Prostate gland (tissue), 2 donors: ENCODE measurements at regions not wholly inside any gene's neighbourhood (a gene's known extent, or its start where the extent isn't known, plus 50 kb on each side); places are given as distances from the start of the nearest gene placed in this dataset.
"Not testable (repeated sequence)": the region's sequence is repeated elsewhere in the genome, so short reads cannot be mapped to it uniquely, and the experiment has no call there.

Experiments used
- DNase-seq: peaks from one replicate; pipeline ENCODE4 v3.0.0-alpha.2; 2019; ENCODE audit warnings: low spot score
- H3K27ac ChIP-seq, 2 donors: fragments of 200-600 bp; sonication (generic); 2 replicates each; pipeline ENCODE4 v1.5.1; 2017 to 2019
- H3K27me3 ChIP-seq: fragments of 200-600 bp; sonication (generic); replicated peaks from 2 replicates; pipeline ENCODE4 v1.5.1; 2019; ENCODE audit not compliant: insufficient read depth
- H3K36me3 ChIP-seq, 2 donors: fragments of 200-600 bp; sonication (generic); 1 replicate in 1 of 2; 2 replicates in 1 of 2; pipeline versions ENCODE4 v1.5.1 to v1.8.1; 2017 to 2019
- H3K4me1 ChIP-seq: fragments of 200-600 bp; sonication (generic); replicated peaks from 2 replicates; pipeline ENCODE4 v1.5.1; 2019
- H3K4me3 ChIP-seq, 2 donors: fragments of 200-600 bp; sonication (generic); 2 replicates each; pipeline ENCODE4 v1.5.1; 2017 to 2019
- H3K9me3 ChIP-seq: fragments of 200-600 bp; sonication (generic); 2 replicates; pipeline ENCODE4 v1.5.1; 2017
- POLR2A ChIP-seq: fragments of 450-650 bp; IDR thresholded peaks from one replicate; pipeline ENCODE4 v1.6.1; 2016; ENCODE audit warnings: antibody characterized with exemption, mild to moderate bottlenecking
- POLR2AphosphoS5 ChIP-seq: sonication (generic); formaldehyde crosslinking; IDR thresholded peaks from one replicate; pipeline ENCODE4 v1.6.1; 2017; ENCODE audit warnings: antibody characterized with exemption
- WGBS: methylation state at CpG from one replicate; pipeline ENCODE4 v1.1.5; 2018; 5-methylcytosine and 5-hydroxymethylcytosine counted together
- intact Hi-C: fragments of 100-400 bp; cut with DNase I; formaldehyde crosslinking; loops from one replicate; pipeline ENCODE4 v1.14.2; 2022
- TF ChIP-seq, protein P1 (sequence below), 4 experiments: fragments of 200-600 bp in 2 of 4; fragments of 450-650 bp in 2 of 4; sonication (generic) in 2 of 4; IDR thresholded peaks; 1 replicate in 3 of 4; 2 replicates in 1 of 4; pipeline ENCODE4 v1.5.1; 2016 to 2019; ENCODE audit warnings: antibody characterized with exemption in 4 of 4, mild to moderate bottlenecking in 2 of 4, moderate library complexity in 2 of 4

DNA sequence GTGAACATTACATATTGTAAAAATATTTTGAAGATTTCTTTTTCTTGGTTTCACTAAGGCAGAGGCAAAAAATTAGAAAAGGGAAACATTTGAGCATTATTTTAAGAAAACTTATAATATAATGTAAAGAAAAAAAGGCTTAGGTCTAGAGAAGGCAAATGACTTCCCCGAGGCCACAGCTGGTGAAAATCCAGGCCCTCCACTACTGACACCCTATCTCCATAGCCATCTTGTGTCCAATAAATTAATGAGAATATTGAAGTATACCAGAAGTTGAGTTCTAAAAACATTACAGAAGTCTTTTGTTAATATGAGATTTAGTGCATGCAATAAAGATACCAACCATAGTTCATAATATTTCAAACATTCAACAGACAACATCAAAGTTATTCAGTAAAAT, 459.9 kb upstream of the RORB start:
- TF ChIP-seq POLR2A (no peak), POLR2AphosphoS5 (no peak)
- TF ChIP-seq, protein P1, sequence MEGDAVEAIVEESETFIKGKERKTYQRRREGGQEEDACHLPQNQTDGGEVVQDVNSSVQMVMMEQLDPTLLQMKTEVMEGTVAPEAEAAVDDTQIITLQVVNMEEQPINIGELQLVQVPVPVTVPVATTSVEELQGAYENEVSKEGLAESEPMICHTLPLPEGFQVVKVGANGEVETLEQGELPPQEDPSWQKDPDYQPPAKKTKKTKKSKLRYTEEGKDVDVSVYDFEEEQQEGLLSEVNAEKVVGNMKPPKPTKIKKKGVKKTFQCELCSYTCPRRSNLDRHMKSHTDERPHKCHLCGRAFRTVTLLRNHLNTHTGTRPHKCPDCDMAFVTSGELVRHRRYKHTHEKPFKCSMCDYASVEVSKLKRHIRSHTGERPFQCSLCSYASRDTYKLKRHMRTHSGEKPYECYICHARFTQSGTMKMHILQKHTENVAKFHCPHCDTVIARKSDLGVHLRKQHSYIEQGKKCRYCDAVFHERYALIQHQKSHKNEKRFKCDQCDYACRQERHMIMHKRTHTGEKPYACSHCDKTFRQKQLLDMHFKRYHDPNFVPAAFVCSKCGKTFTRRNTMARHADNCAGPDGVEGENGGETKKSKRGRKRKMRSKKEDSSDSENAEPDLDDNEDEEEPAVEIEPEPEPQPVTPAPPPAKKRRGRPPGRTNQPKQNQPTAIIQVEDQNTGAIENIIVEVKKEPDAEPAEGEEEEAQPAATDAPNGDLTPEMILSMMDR (IDR thresholded peaks at IDR 0.05), result no peak
- 66% methylated on average over 1 of the region's 1 CpG for WGBS
- no peak overlapping the region for H3K27ac ChIP-seq
- H3K9me3 ChIP-seq, result no peaks in the 10 kb centered on the region
- no peak for DNase-seq
- no peaks in the 10 kb centered on the region for H3K4me1 ChIP-seq
- H3K4me3 ChIP-seq, result no peak overlapping the region
- intact Hi-C loops, result no loop called here
- no peaks in the 10 kb centered on the region for H3K27me3 ChIP-seq
- no peaks in the 10 kb centered on the region for H3K36me3 ChIP-seq

DNA sequence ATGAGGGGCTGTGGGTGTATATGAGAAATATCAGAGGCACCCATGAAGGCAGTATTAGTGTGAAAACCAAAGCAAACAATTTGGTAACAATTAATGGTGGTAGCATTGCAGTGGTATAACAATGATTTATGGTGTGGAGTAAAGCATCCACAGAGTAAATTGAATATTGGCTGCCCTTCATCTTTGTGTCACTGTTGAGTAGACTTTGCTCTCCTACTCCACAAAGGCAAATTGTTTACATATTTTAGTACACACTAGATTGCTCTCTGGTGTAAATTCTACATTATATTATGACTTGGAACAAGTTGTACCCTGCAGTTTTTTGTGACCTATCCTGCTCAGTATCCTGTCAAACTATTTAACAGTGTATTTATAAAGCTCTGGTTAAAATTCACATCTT, 455.5 kb upstream of the RORB start:
- DNase-seq, result no peak
- TF ChIP-seq, protein P1 (IDR thresholded peaks at IDR 0.05), result no peak
- TF ChIP-seq POLR2AphosphoS5 (no peak), POLR2A (no peak)
- Histone ChIP-seq H3K4me1 (no peaks in the 10 kb centered on the region), H3K36me3 (no peaks in the 10 kb centered on the region), H3K27me3 (no peaks in the 10 kb centered on the region), H3K27ac (no peak overlapping the region), H3K4me3 (no peak overlapping the region), H3K9me3 (no peaks in the 10 kb centered on the region)
- intact Hi-C loops, result no loop called here

DNA sequence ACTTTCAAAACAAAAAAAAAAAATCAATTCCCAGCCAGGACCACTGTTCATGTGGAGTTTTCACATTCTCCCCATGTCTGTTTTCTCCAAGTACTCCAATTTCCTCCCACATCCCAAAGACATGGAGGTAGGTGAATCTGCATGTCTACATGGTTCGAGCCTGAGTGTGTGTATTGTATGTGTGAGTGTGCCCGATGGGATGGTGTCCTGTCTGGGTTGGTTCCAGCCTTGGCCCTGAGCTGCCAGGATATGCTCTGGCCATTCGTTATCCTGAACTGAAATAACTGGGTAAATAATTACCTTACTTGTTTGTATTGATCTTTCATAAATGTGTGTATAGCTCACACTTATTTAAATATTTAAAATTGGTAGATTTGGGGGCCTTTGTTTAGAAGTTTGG, 452.3 kb upstream of the RORB start:
- Histone ChIP-seq H3K9me3 (no peaks in the 10 kb centered on the region), H3K4me1 (no peaks in the 10 kb centered on the region), H3K27ac (no peak overlapping the region), H3K36me3 (no peaks in the 10 kb centered on the region), H3K4me3 (no peak overlapping the region), H3K27me3 (no peaks in the 10 kb centered on the region)
- DNase-seq, result no peak
- WGBS, result 80% methylated on average over 3 of the region's 3 CpGs
- intact Hi-C loops, result no loop called here
- TF ChIP-seq POLR2AphosphoS5, result no peak
- TF ChIP-seq, protein P1 (IDR thresholded peaks at IDR 0.05), result no peak
- no peak for TF ChIP-seq POLR2A

DNA sequence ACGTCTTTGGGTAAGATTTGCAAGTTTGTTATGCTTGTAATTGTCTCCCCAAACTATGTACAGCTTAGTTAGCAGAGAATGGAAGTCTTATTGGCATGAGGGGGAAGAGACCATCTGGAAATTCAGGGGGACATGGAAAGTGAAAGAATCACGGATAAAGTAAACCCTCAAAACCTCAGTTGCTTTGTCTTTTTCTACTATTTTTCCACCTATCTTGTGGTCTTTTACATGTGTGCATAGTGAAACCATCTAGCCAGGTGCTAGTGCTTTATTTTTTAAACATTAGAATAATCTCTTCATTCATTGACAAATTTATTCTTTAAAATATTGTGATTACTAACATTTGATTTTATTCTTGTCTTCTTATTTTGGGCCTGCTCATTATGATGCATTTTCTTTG, 441.1 kb upstream of the RORB start:
- TF ChIP-seq POLR2AphosphoS5 (no peak), POLR2A (no peak)
- TF ChIP-seq, protein P1 (IDR thresholded peaks at IDR 0.05), result no peak
- H3K4me1 ChIP-seq, result no peaks in the 10 kb centered on the region
- WGBS, result 75% methylated on average over 2 of the region's 2 CpGs
- no peak overlapping the region for H3K4me3 ChIP-seq
- no peak overlapping the region for H3K27ac ChIP-seq
- H3K27me3 ChIP-seq, result no peaks in the 10 kb centered on the region
- no peak for DNase-seq
- intact Hi-C loops, result no loop called here
- H3K36me3 ChIP-seq, result no peaks in the 10 kb centered on the region
- no peaks in the 10 kb centered on the region for H3K9me3 ChIP-seq

DNA sequence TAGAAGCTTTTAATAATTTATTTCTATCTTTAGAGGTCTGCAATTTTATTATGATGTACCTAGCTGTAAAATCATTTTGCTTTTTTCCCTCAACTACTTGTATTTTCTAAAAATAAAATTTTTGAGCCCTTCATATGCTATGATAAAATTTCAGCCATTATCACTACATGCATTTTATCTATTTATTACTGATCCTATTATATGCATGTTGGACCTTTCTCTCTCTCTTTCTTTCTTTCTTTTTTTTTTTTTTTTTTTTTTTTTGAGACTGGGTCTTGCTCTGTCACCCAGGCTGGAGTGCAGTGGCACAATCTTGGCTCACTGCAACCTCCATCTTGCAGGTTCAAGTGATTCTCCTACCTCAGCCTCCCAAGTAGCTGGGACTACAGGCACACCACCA, 440.1 kb upstream of the RORB start:
- H3K27me3 ChIP-seq, H3K4me3 ChIP-seq, DNase-seq, intact Hi-C loops, H3K9me3 ChIP-seq, H3K36me3 ChIP-seq, H3K4me1 ChIP-seq, H3K27ac ChIP-seq: not testable (repeated sequence)

DNA sequence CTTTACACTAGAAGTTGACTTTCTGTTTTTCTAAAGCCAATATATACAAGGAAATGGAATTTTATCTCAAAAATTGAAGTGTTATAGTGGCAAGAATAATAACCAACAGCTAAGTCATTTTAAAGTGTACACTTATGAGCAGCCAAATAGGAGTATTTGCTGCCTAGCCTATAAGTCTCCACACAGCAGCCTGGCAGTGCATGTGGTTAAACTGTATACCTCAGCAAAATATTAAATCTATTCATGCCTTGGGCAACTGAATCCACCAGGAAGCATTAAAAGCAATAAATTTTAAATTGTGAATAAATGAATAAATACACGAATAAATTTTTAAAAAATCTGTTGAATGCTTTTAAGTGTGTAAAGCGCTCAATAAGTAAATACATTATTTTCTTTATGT, 432.4 kb upstream of the RORB start:
- H3K4me3 ChIP-seq, result no peak overlapping the region
- H3K27ac ChIP-seq, result no peak overlapping the region
- DNase-seq, result no peak
- TF ChIP-seq POLR2AphosphoS5 (no peak), POLR2A (no peak)
- TF ChIP-seq, protein P1 (IDR thresholded peaks at IDR 0.05), result no peak
- no peaks in the 10 kb centered on the region for H3K9me3 ChIP-seq
- WGBS, result 72% methylated on average over 2 of the region's 2 CpGs
- H3K36me3 ChIP-seq, result no peaks in the 10 kb centered on the region
- H3K4me1 ChIP-seq, result no peaks in the 10 kb centered on the region
- no peaks in the 10 kb centered on the region for H3K27me3 ChIP-seq
- intact Hi-C loops, result no loop called here
